Heart left ventricle (tissue), 16 donors: ENCODE measurements at regions not wholly inside any gene's neighbourhood (a gene's known extent, or its start where the extent isn't known, plus 50 kb on each side); places are given as distances from the start of the nearest gene placed in this dataset.
A peak's percentile ranks its signal among the peaks of the same experiment; 100 is the strongest.

ENCODE experiments used
- ATAC-seq, 4 donors: fragments of 200-7000 bp; cut with Tn5 transposase; one replicate each; pipeline ENCODE4 v1.9.1; 2020 to 2022; ENCODE audit warnings: moderate library complexity in 4 of 4, mild to moderate bottlenecking in 3 of 4, moderate number of reproducible peaks in 1 of 4
- DNase-seq, 5 donors: peaks; one replicate each; pipeline ENCODE4 v3.0.0-alpha.2; 2020
- H3K27ac ChIP-seq, 12 donors: fragments of 200-600 bp; sonication (generic) in 4 of 12; one replicate each; pipeline versions ENCODE4 v1.5.0 to v1.8.0; 2016 to 2022; ENCODE audit warnings: mild to moderate bottlenecking in 2 of 12
- H3K27me3 ChIP-seq, 9 donors: fragments of 200-600 bp; sonication (generic) in 2 of 9; one replicate each; pipeline versions ENCODE4 v1.5.1 to v1.8.0; 2016 to 2022; ENCODE audit warnings: mild to moderate bottlenecking in 3 of 9
- H3K36me3 ChIP-seq, 9 donors: fragments of 200-600 bp; sonication (generic) in 2 of 9; one replicate each; pipeline versions ENCODE4 v1.5.0 to v1.8.0; 2018 to 2022; ENCODE audit warnings: mild to moderate bottlenecking in 2 of 9
- H3K4me1 ChIP-seq, 12 donors: fragments of 200-600 bp; sonication (generic) in 4 of 12; one replicate each; pipeline versions ENCODE4 v1.5.0 to v1.8.0; 2016 to 2022; ENCODE audit warnings: mild to moderate bottlenecking in 3 of 12
- H3K4me3 ChIP-seq, 12 donors: fragments of 200-600 bp; sonication (generic) in 4 of 12; one replicate each; pipeline versions ENCODE4 v1.5.0 to v1.8.0; 2017 to 2022; ENCODE audit warnings: mild to moderate bottlenecking in 9 of 12, moderate library complexity in 4 of 12
- H3K9me3 ChIP-seq, 12 donors: fragments of 200-600 bp; sonication (generic) in 4 of 12; one replicate each; pipeline versions ENCODE4 v1.5.0 to v1.8.0; 2016 to 2022; ENCODE audit warnings: mild to moderate bottlenecking in 1 of 12
- CTCF ChIP-seq, 12 donors: fragments of 200-600 bp; sonication (generic) in 4 of 12; IDR thresholded peaks; one replicate each; pipeline versions ENCODE4 v1.5.0 to v1.8.0; 2018 to 2022; ENCODE audit warnings: antibody characterized with exemption in 12 of 12, mild to moderate bottlenecking in 5 of 12
- POLR2A ChIP-seq, 2 donors: fragments of 450-650 bp; IDR thresholded peaks; one replicate each; pipeline ENCODE4 v1.6.1; 2017; ENCODE audit warnings: antibody characterized with exemption in 2 of 2, mild to moderate bottlenecking in 2 of 2, moderate library complexity in 2 of 2
- WGBS, 4 donors: extraction: QIAGEN DNeasy Blood & Tissue Kit in 2 of 4; methylation state at CpG; one replicate each; pipeline versions ENCODE4 v1.1.5 to v1.1.7; 2013 to 2018; 5-methylcytosine and 5-hydroxymethylcytosine counted together
- intact Hi-C, 10 donors: fragments of 100-400 bp; cut with DNase I; formaldehyde crosslinking; loops; one replicate each; pipeline versions ENCODE4 v1.11.1 to v1.14.2; 2022
- donor health status: ischemic (EF 13 %, LVEDD 7.1; RV severe dilation, severe dysfunction).
- donor health status: healthy with polysubstance abuse.
- donor health status: DM: no; HTN: yes; CAD: no.
- donor health status: DM: no; HTN: no; CAD: no.
- donor health status: ischemic (EF 25% LVEDD 6.9; RV normal size, moderate dysfunction).
- donor health status: ischemic (EF 25% LVEDD 5.7; RV mildly dilated, moderate dysfunction).
- donor health status: healthy.
- donor health status: DM: yes; HTN: yes; CAD: no.
- donor health status: ischemic (EF 35%, LVEDD 5.7; RV mildly dilated, moderate dysfunction).
- donor health status: nonischemic (EF 11% LVEDD 7.7; RV severe dilation, severe dysfunction).
- donor health status: DM: yes; HTN: yes; CAD: no.
- donor health status: PGD.
- donor health status: ischemic (EF 29% LVEDD 5.4; RV normal size, mild dysfunction).
- donor health status: nonischemic (EF 23%, LVEDD 6.1; RV moderate dilation, normal function).

- TF ChIP-seq POLR2A (IDR thresholded peaks at IDR 0.05) (no peak), CTCF (IDR thresholded peaks at IDR 0.05) (no peak)
- intact Hi-C loops: loop anchor here in 1 of 10 donors (10.0 kb wide), 1 partner anchor 155 kb away; no protein-coding TSS in a partner anchor
- Histone ChIP-seq H3K27me3 (no peaks in the 10 kb centered on the region), H3K36me3 (no peaks in the 10 kb centered on the region), H3K4me3 (no peak overlapping the region), H3K4me1 (no peaks in the 10 kb centered on the region), H3K27ac (no peak overlapping the region), H3K9me3 (peaks cover 0 to 6% (median 0%) of the 10 kb centered on the region in 12 donors)
- ATAC-seq (no peak), DNase-seq (no peak)
- 78 to 86% (median 81%) methylated on average over 5 of the region's 5 CpGs for WGBS, 4 donors
Measured at GRCh38 chr7:136189506-136189998, 212.4 kb upstream of the MTPN start.

- Histone ChIP-seq H3K36me3 (no peaks in the 10 kb centered on the region), H3K27ac (no peak overlapping the region), H3K9me3 (no peaks in the 10 kb centered on the region), H3K4me1 (no peaks in the 10 kb centered on the region), H3K4me3 (no peak overlapping the region), H3K27me3 (no peaks in the 10 kb centered on the region)
- no peak for DNase-seq
- intact Hi-C loops: loop anchor here in 1 of 10 donors (10.0 kb wide), 1 partner anchor 151 kb away; no protein-coding TSS in a partner anchor
- no peak for ATAC-seq
- no peak for TF ChIP-seq CTCF (IDR thresholded peaks at IDR 0.05)
- no peak for TF ChIP-seq POLR2A (IDR thresholded peaks at IDR 0.05)
- WGBS, 4 donors: 85 to 88% (median 88%) methylated on average over 6 of the region's 6 CpGs
Measured at GRCh38 chr7:136186281-136186680, 209.1 kb upstream of the MTPN start.

GRCh38 chr7:136184719-136185118 lies 207.6 kb upstream of the MTPN start:
- Histone ChIP-seq H3K36me3 (no peaks in the 10 kb centered on the region), H3K9me3 (no peaks in the 10 kb centered on the region), H3K27me3 (no peaks in the 10 kb centered on the region), H3K4me1 (peaks cover 0 to 5% (median 0%) of the 10 kb centered on the region in 12 donors), H3K27ac (no peak overlapping the region), H3K4me3 (no peak overlapping the region)
- intact Hi-C loops: loop anchor here in 1 of 10 donors (10.0 kb wide), 1 partner anchor 150 kb away; no protein-coding TSS in a partner anchor
- WGBS, 4 donors: 48 to 60% (median 55%) methylated on average over 2 of the region's 2 CpGs
- ATAC-seq (no peak), DNase-seq (no peak)
- TF ChIP-seq CTCF (IDR thresholded peaks at IDR 0.05) (no peak), POLR2A (IDR thresholded peaks at IDR 0.05) (no peak)

- Histone ChIP-seq H3K27me3 (no peaks in the 10 kb centered on the region), H3K36me3 (no peaks in the 10 kb centered on the region), H3K4me1 (peaks cover 0 to 11% (median 0%) of the 10 kb centered on the region in 12 donors), H3K27ac (peak overlapping the region in 1 of 12 donors; percentile 27), H3K9me3 (no peaks in the 10 kb centered on the region), H3K4me3 (no peak overlapping the region)
- WGBS, 4 donors: 44 to 57% (median 50%) methylated on average over 2 of the region's 2 CpGs
- TF ChIP-seq CTCF (IDR thresholded peaks at IDR 0.05) (peak in 5 of 12 donors; percentile 6 to 31 (median 18)), POLR2A (IDR thresholded peaks at IDR 0.05) (no peak)
- DNase-seq (no peak), ATAC-seq (no peak)
- intact Hi-C loops: loop anchor here in 1 of 10 donors (10.0 kb wide), 1 partner anchor 149 kb away; no protein-coding TSS in a partner anchor
Measured at GRCh38 chr7:136183981-136184380, 206.8 kb upstream of the MTPN start.
